Neural cell (in vitro differentiated cells): ENCODE measurements at regions not wholly inside any gene's neighbourhood (a gene's known extent, or its start where the extent isn't known, plus 50 kb on each side); places are given as distances from the start of the nearest gene placed in this dataset.

Source experiments
- H2AFZ ChIP-seq: fragments of 200-600, 300-800 bp; sonication (generic), shearing (Covaris generic); 2 replicates; pipeline ENCODE4 v1.6.0; 2014; ENCODE audit warnings: low read depth, mild to moderate bottlenecking, antibody characterized with exemption, low read length, moderate library complexity
- H3F3A ChIP-seq: fragments of 200-600 bp; shearing (Covaris generic); 2 replicates; pipeline ENCODE4 v1.6.1; 2016; ENCODE audit warnings: mild to moderate bottlenecking, moderate library complexity, mixed read lengths, antibody characterized with exemption, low read length; ENCODE audit not compliant: insufficient read depth, poor library complexity, severe bottlenecking
- H3K27ac ChIP-seq: fragments of 200-600, 300-800 bp; sonication (generic), shearing (Covaris generic); 2 replicates; pipeline ENCODE4 v1.5.1; 2014; ENCODE audit warnings: mild to moderate bottlenecking, low read length, moderate library complexity
- H3K27me3 ChIP-seq: fragments of 300-800, 200-600 bp; sonication (generic), shearing (Covaris generic); 2 replicates; pipeline ENCODE4 v1.6.0; 2014; ENCODE audit warnings: mild to moderate bottlenecking, low read depth, low read length, moderate library complexity; ENCODE audit not compliant: insufficient read depth
- H3K36me3 ChIP-seq: fragments of 300-800, 200-600 bp; sonication (generic), shearing (Covaris generic); 2 replicates; pipeline ENCODE4 v1.5.1; 2014; ENCODE audit warnings: mild to moderate bottlenecking, antibody characterized with exemption, low read length, moderate library complexity; ENCODE audit not compliant: insufficient read depth
- H3K4me2 ChIP-seq: fragments of 300-800, 200-600 bp; sonication (generic), shearing (Covaris generic); 2 replicates; pipeline ENCODE4 v1.6.0; 2014; ENCODE audit warnings: mild to moderate bottlenecking, low read length
- H3K4me3 ChIP-seq: fragments of 300-800, 200-600 bp; sonication (generic), shearing (Covaris generic); 2 replicates; pipeline ENCODE4 v1.5.1; 2014; ENCODE audit warnings: mild to moderate bottlenecking, low read length, moderate library complexity
- H3K79me2 ChIP-seq: fragments of 200-600 bp; shearing (Covaris generic); replicated peaks from 2 replicates; pipeline ENCODE4 v1.6.0; 2014; ENCODE audit warnings: mild to moderate bottlenecking, low read length, moderate library complexity; ENCODE audit not compliant: insufficient read depth
- H3K9ac ChIP-seq: fragments of 300-800, 200-600 bp; sonication (generic), shearing (Covaris generic); 2 replicates; pipeline ENCODE4 v1.6.1; 2016; ENCODE audit warnings: mild to moderate bottlenecking, low read length, mixed read lengths
- H3K9me2 ChIP-seq: fragments of 200-600 bp; shearing (Covaris generic); 2 replicates; pipeline ENCODE4 v1.6.1; 2016; ENCODE audit warnings: mild to moderate bottlenecking, low read length, mixed read lengths; ENCODE audit not compliant: insufficient read depth
- H3K9me3 ChIP-seq: fragments of 200-600, 300-800 bp; sonication (generic), shearing (Covaris generic); 2 replicates; pipeline ENCODE4 v1.6.1; 2016; ENCODE audit warnings: mild to moderate bottlenecking, mixed run types, low read length, moderate library complexity, mixed read lengths
- H4K20me1 ChIP-seq: fragments of 200-600 bp; shearing (Covaris generic); 2 replicates; pipeline ENCODE4 v1.6.1; 2016; ENCODE audit warnings: mild to moderate bottlenecking, mixed run types; ENCODE audit not compliant: insufficient read depth
- CTCF ChIP-seq: fragments of 450-650 bp; IDR thresholded peaks from 2 replicates; pipeline ENCODE4 v1.5.1; 2014; ENCODE audit warnings: antibody characterized with exemption, mild to moderate bottlenecking, moderate library complexity; ENCODE audit not compliant: poor library complexity, severe bottlenecking
- EP300 ChIP-seq: fragments of 450-650 bp; conservative IDR thresholded peaks from 2 replicates; pipeline ENCODE4 v1.6.1; 2014; ENCODE audit warnings: antibody characterized with exemption, mild to moderate bottlenecking, moderate library complexity; ENCODE audit not compliant: poor library complexity, severe bottlenecking
- EZH2 ChIP-seq: fragments of 200-600, 300-800 bp; shearing (Covaris generic), sonication (generic); IDR thresholded peaks from 2 replicates; pipeline ENCODE4 v1.6.1; 2014; ENCODE audit warnings: antibody characterized with exemption, low read length, borderline replicate concordance, mild to moderate bottlenecking; ENCODE audit not compliant: insufficient read depth, poor library complexity, severe bottlenecking
- MXI1 ChIP-seq: fragments of 450-650 bp; conservative IDR thresholded peaks from 2 replicates; pipeline ENCODE4 v1.6.1; 2014; ENCODE audit warnings: antibody characterized with exemption, mild to moderate bottlenecking; ENCODE audit not compliant: poor library complexity, severe bottlenecking
- POLR2AphosphoS5 ChIP-seq: IDR thresholded peaks from 2 replicates; pipeline ENCODE4 v1.6.1; 2012
- RAD21 ChIP-seq: fragments of 450-650 bp; conservative IDR thresholded peaks from 2 replicates; pipeline ENCODE4 v1.6.1; 2014; ENCODE audit warnings: antibody characterized with exemption, mild to moderate bottlenecking, moderate library complexity
- REST ChIP-seq: IDR thresholded peaks from 2 replicates; pipeline ENCODE4 v1.6.1; 2012; ENCODE audit warnings: borderline replicate concordance
- SMC3 ChIP-seq: fragments of 450-650 bp; conservative IDR thresholded peaks from 2 replicates; pipeline ENCODE4 v1.6.1; 2014; ENCODE audit warnings: antibody characterized with exemption, mild to moderate bottlenecking, moderate library complexity; ENCODE audit not compliant: poor library complexity
- TAF1 ChIP-seq: IDR thresholded peaks from 2 replicates; pipeline ENCODE4 v1.6.1; 2012; ENCODE audit warnings: low read depth

GRCh38 chr20:47883186-47883585 lies 97.9 kb upstream of the SULF2 start:
- Histone ChIP-seq H3F3A (no peaks in the 10 kb centered on the region), H3K9me3 (no peaks in the 10 kb centered on the region), H3K27ac (no peak overlapping the region), H3K4me3 (no peak overlapping the region), H3K27me3 (no peaks in the 10 kb centered on the region), H2AFZ (no peak overlapping the region), H3K36me3 (no peaks in the 10 kb centered on the region), H4K20me1 (no peaks in the 10 kb centered on the region), H3K9ac (no peak overlapping the region), H3K4me2 (no peak overlapping the region), H3K9me2 (no peaks in the 10 kb centered on the region), H3K79me2 (no peaks in the 10 kb centered on the region)
- TF ChIP-seq TAF1 (no peak), POLR2AphosphoS5 (no peak), MXI1 (no peak), REST (no peak), RAD21 (no peak), SMC3 (no peak), EZH2 (no peak), EP300 (no peak), CTCF (no peak)

- Histone ChIP-seq H3K9me2 (no peaks in the 10 kb centered on the region), H3K9ac (no peak overlapping the region), H3K4me2 (no peak overlapping the region), H4K20me1 (no peaks in the 10 kb centered on the region), H3K79me2 (no peaks in the 10 kb centered on the region), H3F3A (no peaks in the 10 kb centered on the region), H3K27me3 (no peaks in the 10 kb centered on the region), H3K9me3 (no peaks in the 10 kb centered on the region), H3K4me3 (no peak overlapping the region), H3K27ac (no peak overlapping the region), H3K36me3 (no peaks in the 10 kb centered on the region), H2AFZ (no peak overlapping the region)
- TF ChIP-seq REST, result no peak
- no peak for TF ChIP-seq SMC3
- TF ChIP-seq TAF1, result no peak
- TF ChIP-seq CTCF, result no peak
- TF ChIP-seq POLR2AphosphoS5, result no peak
- TF ChIP-seq EZH2, result no peak
- TF ChIP-seq MXI1, result no peak
- TF ChIP-seq EP300, result no peak
- TF ChIP-seq RAD21, result no peak
Observed at GRCh38 chr20:47879771-47880170, 94.5 kb upstream of the SULF2 start.
